ENCODE measurements at regions not wholly inside any gene's neighbourhood (a gene's known extent, or its start where the extent isn't known, plus 50 kb on each side); places are given as distances from the start of the nearest gene placed in this dataset.

GRCh38 chr9:108463932-108464606 is 391.7 kb downstream of the ACTL7B start:
- intact Hi-C loops (cut with micrococcal nuclease), result no loop called here
- Histone ChIP-seq H3K4me2 (ENCODE audit: low read length) (no peak overlapping the region), H3K27ac (ENCODE audit: low read depth, low read length) (no peak overlapping the region), H3K9me2 (ENCODE audit: insufficient read depth) (no peaks in the 10 kb centered on the region), H3K36me3 (ENCODE audit: control insufficient read depth in 1 of 2, insufficient read depth in 2 of 2, low read length in 2 of 2) (no peaks in the 10 kb centered on the region), H3K4me3 (replicated peaks in 1 of 2; ENCODE audit: low read depth in 1 of 2, low read length in 2 of 2) (no peak overlapping the region), H3K79me2 (ENCODE audit: insufficient read depth, low read length) (no peaks in the 10 kb centered on the region), H2AFZ (ENCODE audit: low read depth, low read length, poor library complexity, severe bottlenecking) (no peak overlapping the region), H3K4me1 (ENCODE audit: control insufficient read depth in 1 of 2, insufficient read depth in 2 of 2, low read length in 2 of 2) (peaks cover 0 to 18% of the 10 kb centered on the region in 2 experiments; a peak in 1 of 4 replicates), H3K27me3 (ENCODE audit: insufficient read depth, low read length) (no peaks in the 10 kb centered on the region), H3K9ac (ENCODE audit: low read length) (no peak overlapping the region), H3K9me3 (ENCODE audit: control insufficient read depth in 1 of 2, insufficient read depth in 1 of 2, low read depth in 1 of 2, low read length in 2 of 2) (no peaks in the 10 kb centered on the region), H4K20me1 (ENCODE audit: insufficient read depth) (no peaks in the 10 kb centered on the region)
- POLR2A ChIA-PET, result no interaction called here
- BruUV-seq (replicated peaks), result no TSS peak
- CTCF ChIA-PET, result no interaction called here
- DNase-seq (ENCODE audit: low read depth, low spot score) (no peak), ATAC-seq (no peak)
- RAD21 ChIA-PET (ENCODE audit: low non-redundant PET in 1 of 2, low total read pairs in 2 of 2, uncharacterized antibody in 2 of 2, unreplicated experiment in 2 of 2), result no interaction called here
- TF ChIP-seq TCF7L2 (IDR thresholded peaks at IDR 0.05; ENCODE audit: borderline replicate concordance, extremely low read depth, insufficient read depth, insufficient read length) (no peak), JUND (IDR thresholded peaks at IDR 0.05) (no peak), CEBPB (IDR thresholded peaks at IDR 0.05; ENCODE audit: low read depth) (no peak), ATF3 (IDR thresholded peaks at IDR 0.05) (no peak), ELF1 (IDR thresholded peaks at IDR 0.05; ENCODE audit: borderline replicate concordance, low read depth) (no peak), EZH2phosphoT487 (IDR thresholded peaks at IDR 0.05; ENCODE audit: borderline replicate concordance) (no peak), FOSL1 (IDR thresholded peaks at IDR 0.05; ENCODE audit: low read depth) (no peak), EZH2 (IDR thresholded peaks at IDR 0.05) (no peak), ZFX (IDR thresholded peaks at IDR 0.05) (no peak)

GRCh38 chr9:108456903-108457302 is 398.9 kb downstream of the ACTL7B start:
- BruUV-seq (replicated peaks), result no TSS peak
- Histone ChIP-seq H3K9ac (ENCODE audit: low read length) (no peak overlapping the region), H3K27me3 (ENCODE audit: insufficient read depth, low read length) (no peaks in the 10 kb centered on the region), H3K36me3 (ENCODE audit: control insufficient read depth in 1 of 2, insufficient read depth in 2 of 2, low read length in 2 of 2) (no peaks in the 10 kb centered on the region), H3K4me3 (replicated peaks in 1 of 2; ENCODE audit: low read depth in 1 of 2, low read length in 2 of 2) (no peak overlapping the region), H2AFZ (ENCODE audit: low read depth, low read length, poor library complexity, severe bottlenecking) (no peak overlapping the region), H3K27ac (ENCODE audit: low read depth, low read length) (no peak overlapping the region), H3K79me2 (ENCODE audit: insufficient read depth, low read length) (no peaks in the 10 kb centered on the region), H3K4me2 (ENCODE audit: low read length) (no peak overlapping the region), H4K20me1 (ENCODE audit: insufficient read depth) (no peaks in the 10 kb centered on the region), H3K4me1 (ENCODE audit: control insufficient read depth in 1 of 2, insufficient read depth in 2 of 2, low read length in 2 of 2) (no peaks in the 10 kb centered on the region), H3K9me3 (ENCODE audit: control insufficient read depth in 1 of 2, insufficient read depth in 1 of 2, low read depth in 1 of 2, low read length in 2 of 2) (no peaks in the 10 kb centered on the region), H3K9me2 (ENCODE audit: insufficient read depth) (no peaks in the 10 kb centered on the region)
- intact Hi-C loops (cut with micrococcal nuclease), result no loop called here
- POLR2A ChIA-PET, result no interaction called here
- RAD21 ChIA-PET (ENCODE audit: low non-redundant PET in 1 of 2, low total read pairs in 2 of 2, uncharacterized antibody in 2 of 2, unreplicated experiment in 2 of 2), result no interaction called here
- DNase-seq (ENCODE audit: low read depth, low spot score) (no peak), ATAC-seq (no peak)
- TF ChIP-seq REST (IDR thresholded peaks at IDR 0.05; ENCODE audit: low read depth), result no peak
- no peak for TF ChIP-seq ZBTB33 (IDR thresholded peaks at IDR 0.05; ENCODE audit: extremely low read depth, insufficient replicate concordance, low read length)
- no peak for TF ChIP-seq YY1 (IDR thresholded peaks at IDR 0.05; ENCODE audit: extremely low read depth, insufficient replicate concordance, low read depth, low read length)
- CTCF ChIA-PET, result no interaction called here

Measured in HCT116 (cell line).